IMR-90 (cell line): ENCODE measurements at regions not wholly inside any gene's neighbourhood (a gene's known extent, or its start where the extent isn't known, plus 50 kb on each side); places are given as distances from the start of the nearest gene placed in this dataset.

Experiments used
- ATAC-seq: fragments of 200-7000 bp; cut with Tn5 transposase; 2 replicates; pipeline ENCODE4 v1.9.1; 2020; ENCODE audit warnings: low read depth, mild to moderate bottlenecking, moderate library complexity
- BruUV-seq: library from RNA; stranded (reverse); fragments of 400-500 nt; replicated peaks from 2 replicates; lab custom pipeline; 2021; lab: Mats Ljungman, UMichigan
- CTCF ChIA-PET: fragments of 300-600 bp; formaldehyde crosslinking; extraction: SDS; loops from one replicate; lab custom pipeline; 2021; ENCODE audit warnings: antibody characterized with exemption; lab: Yijun Ruan, JAX
- POLR2A ChIA-PET: fragments of 300-600 bp; sonication (Branson Sonifier 250); formaldehyde crosslinking; loops from one replicate; lab custom pipeline; 2022; ENCODE audit warnings: antibody characterized with exemption; ENCODE audit not compliant: unreplicated experiment; lab: Charles Lee
- DNase-seq: peaks from one replicate; pipeline ENCODE4 v3.0.0; 2013
- H2AFZ ChIP-seq: replicated peaks from 2 replicates; pipeline ENCODE3; 2013; ENCODE audit warnings: low read length, mild to moderate bottlenecking; ENCODE audit not compliant: poor library complexity
- H2AK5ac ChIP-seq: 2 replicates; pipeline ENCODE4 v1.6.1; 2013; ENCODE audit warnings: low read depth, low read length, inconsistent platforms
- H2AK9ac ChIP-seq: replicated peaks from 2 replicates; pipeline ENCODE3; 2013; ENCODE audit warnings: mild to moderate bottlenecking, low read depth, low read length, moderate library complexity; ENCODE audit not compliant: poor library complexity
- H2BK120ac ChIP-seq: 2 replicates; pipeline ENCODE4 v1.6.1; 2013; ENCODE audit warnings: low read depth, low read length, inconsistent platforms
- H2BK15ac ChIP-seq: 3 replicates; pipeline ENCODE4 v1.6.1; 2013; ENCODE audit warnings: low read depth, low read length, inconsistent platforms
- H2BK20ac ChIP-seq: 2 replicates; pipeline ENCODE4 v1.6.1; 2013; ENCODE audit warnings: low read depth, mild to moderate bottlenecking, inconsistent platforms, low read length, moderate library complexity
- H2BK5ac ChIP-seq: 2 replicates; pipeline ENCODE4 v1.6.1; 2013; ENCODE audit warnings: mild to moderate bottlenecking, low read depth, low read length, inconsistent platforms; ENCODE audit not compliant: poor library complexity, severe bottlenecking
- H3K14ac ChIP-seq: replicated peaks from 2 replicates; pipeline ENCODE4 v1.6.1; 2013; ENCODE audit warnings: low read depth, low read length, inconsistent platforms
- H3K18ac ChIP-seq: 2 replicates; pipeline ENCODE4 v1.6.1; 2013; ENCODE audit warnings: low read depth, low read length, control low read depth
- H3K23ac ChIP-seq: 2 replicates; pipeline ENCODE4 v1.6.1; 2013; ENCODE audit warnings: low read depth, low read length, inconsistent platforms
- H3K27ac ChIP-seq: 2 replicates; pipeline ENCODE4 v1.5.1; 2013; ENCODE audit warnings: mild to moderate bottlenecking, control low read depth, low read length; ENCODE audit not compliant: insufficient read depth
- H3K27me3 ChIP-seq: 2 replicates; pipeline ENCODE4 v1.6.1; 2013; ENCODE audit warnings: low read length; ENCODE audit not compliant: control insufficient read depth, insufficient read depth
- H3K36me3 ChIP-seq: 2 replicates; pipeline ENCODE4 v1.6.1; 2013; ENCODE audit warnings: low read length, mixed read lengths; ENCODE audit not compliant: control insufficient read depth, insufficient read depth
- H3K4ac ChIP-seq: 2 replicates; pipeline ENCODE4 v1.6.1; 2013; ENCODE audit warnings: low read depth, low read length, inconsistent platforms
- H3K4me1 ChIP-seq: 2 replicates; pipeline ENCODE4 v1.6.1; 2013; ENCODE audit warnings: low read length, mixed read lengths; ENCODE audit not compliant: control insufficient read depth, insufficient read depth
- H3K4me2 ChIP-seq: 2 replicates; pipeline ENCODE4 v1.6.1; 2013; ENCODE audit warnings: low read depth, mild to moderate bottlenecking, control low read depth, low read length, moderate library complexity
- H3K4me3 ChIP-seq: 2 replicates; pipeline ENCODE4 v1.5.1; 2013; ENCODE audit warnings: low read depth, mild to moderate bottlenecking, control low read depth, low read length, moderate library complexity; ENCODE audit not compliant: insufficient read depth
- H3K56ac ChIP-seq: 2 replicates; pipeline ENCODE4 v1.6.1; 2013; ENCODE audit warnings: low read length, inconsistent platforms; ENCODE audit not compliant: insufficient read depth; ENCODE audit errors: extremely low read depth
- H3K79me1 ChIP-seq, 2 experiments: 2 replicates each; pipeline ENCODE4 v1.6.1; 2013; ENCODE audit warnings: low read length in 2 of 2, inconsistent platforms in 1 of 2, low read depth in 1 of 2
- H3K9ac ChIP-seq: 2 replicates; pipeline ENCODE4 v1.6.1; 2013; ENCODE audit warnings: low read depth, low read length, control low read depth
- H3K9me1 ChIP-seq: 2 replicates; pipeline ENCODE4 v1.6.1; 2013; ENCODE audit warnings: low read length, inconsistent platforms; ENCODE audit not compliant: insufficient read depth
- H3K9me3 ChIP-seq: 2 replicates; pipeline ENCODE4 v1.6.1; 2013; ENCODE audit warnings: low read length; ENCODE audit not compliant: control insufficient read depth, insufficient read depth
- H4K20me1 ChIP-seq: 2 replicates; pipeline ENCODE4 v1.6.1; 2013; ENCODE audit warnings: low read length, inconsistent platforms; ENCODE audit not compliant: insufficient read depth
- H4K5ac ChIP-seq: 2 replicates; pipeline ENCODE4 v1.6.1; 2013; ENCODE audit warnings: mild to moderate bottlenecking, low read depth, low read length, control low read depth
- H4K8ac ChIP-seq, 2 experiments: 2 replicates each; pipeline ENCODE4 v1.6.1; 2013; ENCODE audit warnings: low read depth in 2 of 2, low read length in 2 of 2, control low read depth in 1 of 2, inconsistent platforms in 1 of 2
- H4K91ac ChIP-seq: 2 replicates; pipeline ENCODE4 v1.6.1; 2013; ENCODE audit warnings: low read depth, low read length, inconsistent platforms; ENCODE audit not compliant: insufficient read depth
- BHLHE40 ChIP-seq: fragments of 150-350 bp; IDR thresholded peaks from 2 replicates; pipeline ENCODE4 v1.6.1; 2016; ENCODE audit warnings: mild to moderate bottlenecking, low read depth, low read length
- CHD1 ChIP-seq: IDR thresholded peaks from 2 replicates; pipeline ENCODE4 v1.6.1; 2012; ENCODE audit warnings: low read depth, low read length, improper control_type of control experiment
- FOS ChIP-seq: fragments of 150-350 bp; IDR thresholded peaks from 2 replicates; pipeline ENCODE4 v1.6.1; 2016; ENCODE audit warnings: low read depth, low read length
- NFE2L2 ChIP-seq: fragments of 150-350 bp; IDR thresholded peaks from 2 replicates; pipeline ENCODE4 v1.6.1; 2016; ENCODE audit warnings: low read depth, mild to moderate bottlenecking, low read length
- POLR2A ChIP-seq: IDR thresholded peaks from 2 replicates; pipeline ENCODE4 v1.6.1; 2012; ENCODE audit warnings: mild to moderate bottlenecking, low read depth, low read length
- RCOR1 ChIP-seq: IDR thresholded peaks from 2 replicates; pipeline ENCODE4 v1.6.1; 2012; ENCODE audit warnings: mild to moderate bottlenecking, low read length, improper control_type of control experiment; ENCODE audit not compliant: insufficient replicate concordance
- RFX5 ChIP-seq: IDR thresholded peaks from 2 replicates; pipeline ENCODE4 v1.8.0; 2012; ENCODE audit warnings: low read depth, mild to moderate bottlenecking, low read length, moderate library complexity
- SMC3 ChIP-seq: fragments of 150-350 bp; IDR thresholded peaks from 2 replicates; pipeline ENCODE4 v1.6.1; 2016; ENCODE audit warnings: low read depth, mild to moderate bottlenecking, antibody characterized with exemption, low read length, moderate library complexity
- WGBS, 2 experiments: methylation state at CpG; one replicate each; pipeline versions ENCODE4 v1.1.5 to v1.1.7; 2013; ENCODE audit warnings: missing lambda C conversion rate in 2 of 2; ENCODE audit not compliant: insufficient read length in 1 of 2; ENCODE audit errors: extremely low coverage in 2 of 2; 5-methylcytosine and 5-hydroxymethylcytosine counted together
- dilution Hi-C: fragments of 300-500 bp; cut with HindIII; formaldehyde crosslinking; loops from one replicate; pipeline ENCODE4 v1.14.3; 2018; ENCODE audit warnings: low sequenced_read_pairs; ENCODE audit not compliant: unreplicated experiment
- in situ Hi-C: fragments of 300-500 bp; cut with MboI; formaldehyde crosslinking; loops from 3 replicates; pipeline ENCODE4 v1.14.3; 2019; ENCODE audit warnings: low sequenced_read_pairs, inconsistent platforms, mixed read lengths
- intact Hi-C: fragments of 100-400 bp; cut with micrococcal nuclease; formaldehyde crosslinking; loops from 2 replicates; pipeline ENCODE4 v1.10.0; 2022
- TF ChIP-seq, protein P1 (sequence below): fragments of 150-350 bp; IDR thresholded peaks from 2 replicates; pipeline ENCODE4 v1.6.1; 2017; ENCODE audit warnings: mild to moderate bottlenecking, antibody characterized with exemption, low read length, low read depth

DNA sequence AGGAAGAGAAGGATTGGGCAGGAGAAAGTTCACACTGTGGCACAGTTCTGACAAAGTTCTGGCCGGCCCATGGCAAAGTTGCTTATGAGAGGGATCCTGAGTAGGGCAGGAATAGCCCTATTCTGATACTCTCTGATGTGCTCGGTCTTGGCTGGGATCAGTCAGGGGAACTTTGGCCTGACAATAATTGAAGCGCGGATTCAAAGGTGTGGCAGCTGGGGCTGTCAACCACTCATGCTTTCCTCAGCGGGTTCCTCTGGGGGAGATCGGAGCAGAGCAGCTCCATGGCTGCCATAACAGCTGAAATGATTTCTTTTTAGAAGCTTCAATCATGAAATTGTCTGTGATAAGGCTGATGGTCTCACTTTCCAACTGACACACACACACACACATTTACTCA is 714.1 kb downstream of the DHX35 start:
- BruUV-seq, result no TSS peak
- Histone ChIP-seq H3K18ac (no peak overlapping the region), H3K4me2 (no peak overlapping the region)

More for the DNA sequence above, 714.1 kb downstream of the DHX35 start:
- Histone ChIP-seq H3K56ac (no peak overlapping the region), H3K14ac (no peak overlapping the region), H4K91ac (no peak overlapping the region), H3K9me1 (no peaks in the 10 kb centered on the region), H3K36me3 (no peaks in the 10 kb centered on the region), H3K79me1 (no peaks in the 10 kb centered on the region), H2BK120ac (no peak overlapping the region), H3K9me3 (no peaks in the 10 kb centered on the region), H4K5ac (no peak overlapping the region), H3K4ac (no peak overlapping the region), H2AK9ac (no peak overlapping the region), H3K4me3 (no peak overlapping the region), H2BK20ac (no peak overlapping the region), H2BK15ac (no peak overlapping the region), H4K20me1 (no peaks in the 10 kb centered on the region), H4K8ac (no peak overlapping the region), H3K4me1 (no peaks in the 10 kb centered on the region), H3K9ac (no peak overlapping the region), H2AFZ (no peak overlapping the region), H3K27ac (no peak overlapping the region), H3K23ac (no peak overlapping the region), H2AK5ac (no peak overlapping the region), H3K27me3 (no peaks in the 10 kb centered on the region), H2BK5ac (no peak overlapping the region)
- DNase-seq (no peak), ATAC-seq (no peak)
- ChIA-PET POLR2A (no interaction called here), CTCF (no interaction called here)
- intact Hi-C loops, result no loop called here
- 72% methylated on average over 4 of the region's 6 CpGs; no CpG with 5 or more reads in 1 of the 2 experiments for WGBS, 2 experiments
- TF ChIP-seq SMC3 (no peak), POLR2A (no peak), RCOR1 (no peak), BHLHE40 (no peak), CHD1 (no peak), RFX5 (no peak), FOS (no peak), NFE2L2 (no peak)
- TF ChIP-seq, protein P1, sequence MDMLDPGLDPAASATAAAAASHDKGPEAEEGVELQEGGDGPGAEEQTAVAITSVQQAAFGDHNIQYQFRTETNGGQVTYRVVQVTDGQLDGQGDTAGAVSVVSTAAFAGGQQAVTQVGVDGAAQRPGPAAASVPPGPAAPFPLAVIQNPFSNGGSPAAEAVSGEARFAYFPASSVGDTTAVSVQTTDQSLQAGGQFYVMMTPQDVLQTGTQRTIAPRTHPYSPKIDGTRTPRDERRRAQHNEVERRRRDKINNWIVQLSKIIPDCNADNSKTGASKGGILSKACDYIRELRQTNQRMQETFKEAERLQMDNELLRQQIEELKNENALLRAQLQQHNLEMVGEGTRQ, result no peak
- dilution Hi-C loops, result no loop called here
- in situ Hi-C loops, result no loop called here
